A673 (cell line): ENCODE measurements at regions not wholly inside any gene's neighbourhood (a gene's known extent, or its start where the extent isn't known, plus 50 kb on each side); places are given as distances from the start of the nearest gene placed in this dataset.

ENCODE experiments used
- BruUV-seq: library from RNA; stranded (reverse); fragments of 400-500 nt; replicated peaks from 2 replicates; lab custom pipeline; 2021; lab: Mats Ljungman, UMichigan
- CTCF ChIA-PET: fragments of 300-600 bp; sonication (Branson Sonifier 250); formaldehyde crosslinking; loops from one replicate; lab custom pipeline; 2022; ENCODE audit warnings: antibody characterized with exemption; lab: Charles Lee
- POLR2A ChIA-PET: fragments of 300-600 bp; sonication (Branson Sonifier 250); formaldehyde crosslinking; loops from one replicate; lab custom pipeline; 2022; ENCODE audit warnings: antibody characterized with exemption; ENCODE audit not compliant: low non-redundant PET; lab: Charles Lee
- DNase-seq: peaks from one replicate; pipeline ENCODE4 v3.0.0-alpha.2; 2015; ENCODE audit warnings: low spot score
- H3K27ac ChIP-seq: fragments of 200-600 bp; sonication (generic); 2 replicates; pipeline ENCODE4 v1.5.1; 2016; ENCODE audit warnings: mixed run types, low read depth, mild to moderate bottlenecking, mixed read lengths, antibody characterized with exemption, low read length; ENCODE audit not compliant: poor library complexity, severe bottlenecking
- H3K27me3 ChIP-seq: fragments of 200-600 bp; sonication (generic); replicated peaks from 2 replicates; pipeline ENCODE4 v1.6.1; 2017; ENCODE audit warnings: mixed run types, low read depth, mild to moderate bottlenecking, mixed read lengths, antibody characterized with exemption, low read length; ENCODE audit not compliant: insufficient read depth, poor library complexity
- H3K36me3 ChIP-seq: fragments of 200-600 bp; sonication (generic); 2 replicates; pipeline ENCODE4 v1.6.1; 2016; ENCODE audit warnings: mixed run types, mild to moderate bottlenecking, mixed read lengths, antibody characterized with exemption, low read length; ENCODE audit not compliant: insufficient read depth, poor library complexity, severe bottlenecking
- H3K4me1 ChIP-seq: fragments of 200-600 bp; sonication (generic); 2 replicates; pipeline ENCODE4 v1.6.1; 2017; ENCODE audit warnings: mixed run types, mild to moderate bottlenecking, mixed read lengths, antibody characterized with exemption, low read length; ENCODE audit not compliant: insufficient read depth, poor library complexity, severe bottlenecking
- H3K4me3 ChIP-seq: fragments of 200-600 bp; sonication (generic); 2 replicates; pipeline ENCODE4 v1.5.1; 2016; ENCODE audit warnings: low read depth, mixed run types, mild to moderate bottlenecking, mixed read lengths, low read length; ENCODE audit not compliant: poor library complexity, severe bottlenecking
- H3K9me3 ChIP-seq: fragments of 200-600 bp; sonication (generic); 2 replicates; pipeline ENCODE4 v1.6.1; 2016; ENCODE audit warnings: mixed run types, low read depth, mild to moderate bottlenecking, mixed read lengths, antibody characterized with exemption, low read length; ENCODE audit not compliant: poor library complexity, severe bottlenecking
- EZH2 ChIP-seq: fragments of 200-600 bp; sonication (generic); IDR thresholded peaks from 2 replicates; pipeline ENCODE4 v1.6.1; 2017; ENCODE audit warnings: borderline replicate concordance, low read depth, mild to moderate bottlenecking, mixed read lengths, antibody characterized with exemption, low read length; ENCODE audit not compliant: poor library complexity, severe bottlenecking
- intact Hi-C: fragments of 100-400 bp; cut with micrococcal nuclease; formaldehyde crosslinking; loops from one replicate; pipeline ENCODE4 v1.10.0; 2022; ENCODE audit not compliant: unreplicated experiment
- TF ChIP-seq, protein P1 (sequence below): fragments of 300-800, 200-600 bp; sonication (generic); conservative IDR thresholded peaks from 2 replicates; pipeline ENCODE4 v1.5.1; 2017; ENCODE audit warnings: low read depth, mild to moderate bottlenecking, antibody characterized with exemption, low read length, moderate library complexity, mixed read lengths

DNA sequence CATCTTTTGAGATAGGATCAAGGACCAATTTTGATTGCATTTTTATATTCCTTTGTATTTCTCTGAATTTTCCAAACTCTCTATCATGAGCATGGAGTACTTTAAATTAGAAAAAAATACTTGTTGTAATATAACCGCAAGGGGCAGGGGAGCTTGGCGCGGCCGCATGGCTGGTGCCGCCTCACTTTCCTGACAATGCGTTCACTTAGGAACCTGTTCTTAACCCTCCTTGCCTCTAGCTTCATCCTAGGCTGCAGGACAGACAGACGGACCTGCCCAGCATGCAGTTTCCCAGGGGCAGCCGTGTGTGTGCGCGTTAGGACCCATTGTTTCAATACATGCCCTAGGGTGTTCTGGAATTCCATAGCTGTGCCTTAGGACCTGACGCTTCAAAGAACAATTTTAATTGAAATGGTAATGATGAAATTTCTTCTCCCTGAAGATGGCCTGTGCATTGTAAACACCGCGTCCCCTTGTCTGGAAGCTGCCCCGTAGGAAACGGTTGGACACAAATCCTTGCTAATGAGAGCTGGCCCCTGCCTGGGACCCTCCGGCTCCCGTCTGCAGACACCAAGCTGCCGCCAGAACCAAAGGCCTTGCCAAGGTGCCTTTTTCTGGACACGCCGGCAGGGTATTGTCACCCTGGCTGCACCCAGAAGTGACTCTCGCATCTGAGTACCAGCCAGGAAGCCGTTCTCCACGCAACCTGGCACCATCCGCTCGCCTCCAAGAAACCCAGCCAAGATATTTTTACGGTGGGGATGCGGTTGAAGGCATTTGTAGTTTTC is 466.4 kb downstream of the NPHP4 start:
- no peaks in the 10 kb centered on the region for H3K9me3 ChIP-seq
- no peak overlapping the region for H3K4me3 ChIP-seq
- no peaks in the 10 kb centered on the region for H3K36me3 ChIP-seq
- H3K27me3 ChIP-seq: peaks cover 23% of the 10 kb centered on the region
- no peak for TF ChIP-seq EZH2
- TF ChIP-seq, protein P1, sequence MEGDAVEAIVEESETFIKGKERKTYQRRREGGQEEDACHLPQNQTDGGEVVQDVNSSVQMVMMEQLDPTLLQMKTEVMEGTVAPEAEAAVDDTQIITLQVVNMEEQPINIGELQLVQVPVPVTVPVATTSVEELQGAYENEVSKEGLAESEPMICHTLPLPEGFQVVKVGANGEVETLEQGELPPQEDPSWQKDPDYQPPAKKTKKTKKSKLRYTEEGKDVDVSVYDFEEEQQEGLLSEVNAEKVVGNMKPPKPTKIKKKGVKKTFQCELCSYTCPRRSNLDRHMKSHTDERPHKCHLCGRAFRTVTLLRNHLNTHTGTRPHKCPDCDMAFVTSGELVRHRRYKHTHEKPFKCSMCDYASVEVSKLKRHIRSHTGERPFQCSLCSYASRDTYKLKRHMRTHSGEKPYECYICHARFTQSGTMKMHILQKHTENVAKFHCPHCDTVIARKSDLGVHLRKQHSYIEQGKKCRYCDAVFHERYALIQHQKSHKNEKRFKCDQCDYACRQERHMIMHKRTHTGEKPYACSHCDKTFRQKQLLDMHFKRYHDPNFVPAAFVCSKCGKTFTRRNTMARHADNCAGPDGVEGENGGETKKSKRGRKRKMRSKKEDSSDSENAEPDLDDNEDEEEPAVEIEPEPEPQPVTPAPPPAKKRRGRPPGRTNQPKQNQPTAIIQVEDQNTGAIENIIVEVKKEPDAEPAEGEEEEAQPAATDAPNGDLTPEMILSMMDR: no peak
- DNase-seq: no peak
- intact Hi-C loops: no loop called here
- no peaks in the 10 kb centered on the region for H3K4me1 ChIP-seq
- CTCF ChIA-PET: no interaction called here
- POLR2A ChIA-PET: no interaction called here
- H3K27ac ChIP-seq: no peak overlapping the region
- no TSS peak for BruUV-seq

DNA sequence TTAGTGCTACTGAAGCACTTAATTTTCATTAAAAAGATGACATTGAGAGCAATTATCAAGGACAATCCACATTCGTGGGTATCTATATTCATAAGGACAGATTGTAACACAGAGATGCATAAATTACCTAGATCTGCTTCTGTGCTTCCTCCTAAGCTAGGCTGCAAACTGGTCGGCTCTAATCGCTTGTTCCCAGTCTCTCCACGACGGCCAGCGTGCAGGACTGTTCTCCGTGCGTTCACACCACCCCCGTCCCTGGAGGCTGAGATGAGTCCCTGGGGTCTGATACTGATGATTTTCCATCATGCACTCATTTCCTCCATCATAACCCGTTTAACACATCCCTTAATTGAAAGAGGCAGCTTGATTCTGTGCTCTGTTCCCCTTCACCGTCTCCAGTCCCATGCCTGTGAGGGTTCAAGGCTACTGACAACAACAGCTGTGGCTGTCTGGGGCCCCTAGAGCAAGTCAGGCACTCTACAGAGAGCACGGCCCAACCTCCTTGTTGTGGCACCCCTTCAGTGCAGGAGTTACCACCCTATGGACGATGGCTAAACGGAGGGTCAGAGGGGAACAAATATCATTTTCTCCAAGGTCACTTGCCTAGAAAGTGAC is 469.6 kb downstream of the NPHP4 start:
- H3K27ac ChIP-seq: no peak overlapping the region
- DNase-seq: no peak
- H3K9me3 ChIP-seq: no peaks in the 10 kb centered on the region
- no peaks in the 10 kb centered on the region for H3K36me3 ChIP-seq
- no TSS peak for BruUV-seq
- intact Hi-C loops: no loop called here
- no peaks in the 10 kb centered on the region for H3K4me1 ChIP-seq
- ChIA-PET CTCF (no interaction called here), POLR2A (no interaction called here)
- TF ChIP-seq, protein P1: no peak
- TF ChIP-seq EZH2: no peak
- H3K4me3 ChIP-seq: no peak overlapping the region
- H3K27me3 ChIP-seq: peaks cover 23% of the 10 kb centered on the region

DNA sequence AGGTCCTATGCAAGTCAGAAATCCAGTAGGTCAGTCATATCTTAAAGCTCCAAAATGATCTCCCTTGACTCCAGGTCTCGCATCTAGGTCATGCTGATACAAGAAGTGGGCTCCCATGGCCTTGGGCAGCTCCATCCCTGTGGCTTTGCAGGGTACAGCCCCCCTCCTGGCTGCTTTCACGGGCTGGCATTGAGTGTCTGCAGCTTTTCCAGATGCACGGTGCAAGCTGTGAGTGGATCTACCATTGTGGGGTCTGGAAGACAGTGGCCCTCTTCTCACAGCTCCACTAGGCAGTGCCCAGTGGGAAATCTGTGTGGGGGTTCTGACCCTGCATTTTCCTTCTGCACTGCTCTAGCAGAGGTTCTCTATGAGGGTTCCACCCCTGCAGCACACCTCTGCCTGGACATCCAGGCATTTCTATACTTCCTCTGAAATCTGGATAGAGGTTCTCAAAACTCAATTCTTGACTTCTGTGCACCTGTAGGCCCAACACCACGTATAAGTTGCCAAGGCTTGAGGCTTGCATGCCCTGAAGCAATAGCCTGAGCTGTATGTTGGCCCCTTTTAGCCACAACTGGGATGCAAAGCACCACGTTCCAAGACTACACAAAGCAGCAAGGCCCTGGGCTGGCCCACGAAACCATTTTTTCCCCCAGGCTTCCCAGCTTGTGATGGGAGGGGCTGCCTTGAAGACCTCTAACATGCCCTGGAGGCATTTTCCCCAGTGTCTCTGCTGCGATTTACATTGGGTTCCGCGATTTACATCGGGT is 472.7 kb downstream of the NPHP4 start:
- no peak overlapping the region for H3K27ac ChIP-seq

More for the DNA sequence above, 472.7 kb downstream of the NPHP4 start:
- H3K4me1 ChIP-seq: no peaks in the 10 kb centered on the region
- H3K9me3 ChIP-seq: no peaks in the 10 kb centered on the region
- no peak for DNase-seq
- H3K4me3 ChIP-seq: no peak overlapping the region
- H3K27me3 ChIP-seq: no peaks in the 10 kb centered on the region
- CTCF ChIA-PET: no interaction called here
- POLR2A ChIA-PET: no interaction called here
- intact Hi-C loops: no loop called here
- TF ChIP-seq, protein P1: no peak
- no peak for TF ChIP-seq EZH2
- no peaks in the 10 kb centered on the region for H3K36me3 ChIP-seq
- no TSS peak for BruUV-seq
